OCI-LY1 (cell line): ENCODE measurements at regions not wholly inside any gene's neighbourhood (a gene's known extent, or its start where the extent isn't known, plus 50 kb on each side); places are given as distances from the start of the nearest gene placed in this dataset.

Experiments used
- H2AFZ ChIP-seq: fragments of 200-600 bp; sonication (generic), shearing (Covaris generic); 2 replicates; pipeline ENCODE4 v1.6.0; 2014; ENCODE audit warnings: antibody characterized with exemption, mild to moderate bottlenecking, low read length
- H3F3A ChIP-seq: fragments of 200-600 bp; sonication (generic), shearing (Covaris generic); 2 replicates; pipeline ENCODE4 v1.6.0; 2014; ENCODE audit warnings: mild to moderate bottlenecking, antibody characterized with exemption, low read length, moderate library complexity; ENCODE audit not compliant: insufficient read depth
- H3K27ac ChIP-seq: fragments of 200-600 bp; sonication (generic); 2 replicates; pipeline ENCODE4 v1.5.1; 2014; ENCODE audit warnings: low read length, mixed run types, mild to moderate bottlenecking, low read depth; ENCODE audit not compliant: poor library complexity, severe bottlenecking
- H3K27me3 ChIP-seq: fragments of 200-600 bp; sonication (generic); 2 replicates; pipeline ENCODE4 v1.6.0; 2014; ENCODE audit warnings: antibody characterized with exemption, mild to moderate bottlenecking, low read length, moderate library complexity; ENCODE audit not compliant: insufficient read depth
- H3K36me3 ChIP-seq: fragments of 200-600 bp; sonication (generic); 2 replicates; pipeline ENCODE4 v1.6.1; 2014; ENCODE audit warnings: mild to moderate bottlenecking, antibody characterized with exemption, low read length, moderate library complexity, mixed read lengths; ENCODE audit not compliant: insufficient read depth
- H3K4me1 ChIP-seq: fragments of 200-600 bp; sonication (generic); 2 replicates; pipeline ENCODE4 v1.5.1; 2014; ENCODE audit warnings: mild to moderate bottlenecking, low read length, moderate library complexity; ENCODE audit not compliant: insufficient read depth, severe bottlenecking
- H3K4me2 ChIP-seq: fragments of 200-600 bp; sonication (generic), shearing (Covaris generic); 2 replicates; pipeline ENCODE4 v1.6.1; 2014; ENCODE audit warnings: low read length
- H3K4me3 ChIP-seq: fragments of 200-600 bp; sonication (generic); 2 replicates; pipeline ENCODE4 v1.5.1; 2014; ENCODE audit warnings: low read length, low read depth, mild to moderate bottlenecking, mixed read lengths; ENCODE audit not compliant: poor library complexity, severe bottlenecking
- H3K79me2 ChIP-seq: fragments of 200-600 bp; shearing (Covaris generic); 2 replicates; pipeline ENCODE4 v1.6.1; 2016; ENCODE audit warnings: mixed run types, low read length, mixed read lengths; ENCODE audit not compliant: insufficient read depth
- H3K9ac ChIP-seq: fragments of 200-600 bp; sonication (generic), shearing (Covaris generic); 2 replicates; pipeline ENCODE4 v1.6.1; 2014; ENCODE audit warnings: mild to moderate bottlenecking, low read length, mixed read lengths
- H3K9me2 ChIP-seq: fragments of 200-600 bp; sonication (generic), shearing (Covaris generic); 2 replicates; pipeline ENCODE4 v1.6.1; 2014; ENCODE audit warnings: low read depth, mild to moderate bottlenecking, low read length, mixed read lengths
- H3K9me3 ChIP-seq: fragments of 200-600 bp; shearing (Covaris generic); 2 replicates; pipeline ENCODE4 v1.6.1; 2014; ENCODE audit warnings: low read length, mixed read lengths
- H4K20me1 ChIP-seq: fragments of 200-600 bp; sonication (generic), shearing (Covaris generic); 2 replicates; pipeline ENCODE4 v1.6.0; 2016; ENCODE audit warnings: mild to moderate bottlenecking, low read length; ENCODE audit not compliant: insufficient read depth
- CTCF ChIP-seq: fragments of 200-600 bp; sonication (generic), shearing (Covaris generic); IDR thresholded peaks from 2 replicates; pipeline ENCODE4 v1.5.1; 2017; ENCODE audit warnings: mild to moderate bottlenecking, antibody characterized with exemption, low read length, moderate library complexity, mixed read lengths
- EZH2 ChIP-seq: fragments of 200-600 bp; sonication (generic), shearing (Covaris generic); IDR thresholded peaks from 2 replicates; pipeline ENCODE4 v1.8.0; 2017; ENCODE audit warnings: borderline replicate concordance, mixed run types, mild to moderate bottlenecking, antibody characterized with exemption, low read length, moderate library complexity, mixed read lengths

GRCh38 chr22:44583854-44584253 is 85.8 kb upstream of the RTL6 start:
- Histone ChIP-seq H3K9ac (no peak overlapping the region), H3F3A (no peaks in the 10 kb centered on the region), H3K79me2 (no peaks in the 10 kb centered on the region), H3K27me3 (no peaks in the 10 kb centered on the region), H3K9me3 (no peaks in the 10 kb centered on the region), H3K36me3 (no peaks in the 10 kb centered on the region), H3K4me2 (no peak overlapping the region), H3K27ac (no peak overlapping the region), H3K4me1 (no peaks in the 10 kb centered on the region), H2AFZ (no peak overlapping the region), H4K20me1 (no peaks in the 10 kb centered on the region), H3K4me3 (no peak overlapping the region), H3K9me2 (no peaks in the 10 kb centered on the region)
- TF ChIP-seq EZH2 (no peak), CTCF (no peak)

GRCh38 chr22:44583061-44583760 is 85.2 kb upstream of the RTL6 start:
- H3K27me3 ChIP-seq: no peaks in the 10 kb centered on the region
- H3K4me2 ChIP-seq: no peak overlapping the region
- H3K9me2 ChIP-seq: no peaks in the 10 kb centered on the region
- H3K9ac ChIP-seq: no peak overlapping the region
- H3K36me3 ChIP-seq: no peaks in the 10 kb centered on the region
- H3K4me1 ChIP-seq: no peaks in the 10 kb centered on the region
- H3K27ac ChIP-seq: no peak overlapping the region
- TF ChIP-seq CTCF (no peak), EZH2 (no peak)
- no peak overlapping the region for H2AFZ ChIP-seq
- H4K20me1 ChIP-seq: no peaks in the 10 kb centered on the region
- H3K9me3 ChIP-seq: no peaks in the 10 kb centered on the region
- no peaks in the 10 kb centered on the region for H3F3A ChIP-seq
- H3K79me2 ChIP-seq: no peaks in the 10 kb centered on the region
- H3K4me3 ChIP-seq: no peak overlapping the region

- no peaks in the 10 kb centered on the region for H3K36me3 ChIP-seq
- H3K79me2 ChIP-seq: no peaks in the 10 kb centered on the region
- no peak for TF ChIP-seq EZH2
- TF ChIP-seq CTCF: no peak
- H2AFZ ChIP-seq: no peak overlapping the region
- H3K9me3 ChIP-seq: no peaks in the 10 kb centered on the region
- no peaks in the 10 kb centered on the region for H3K4me1 ChIP-seq
- no peak overlapping the region for H3K27ac ChIP-seq
- H3K27me3 ChIP-seq: no peaks in the 10 kb centered on the region
- no peak overlapping the region for H3K4me2 ChIP-seq
- H3K9me2 ChIP-seq: no peaks in the 10 kb centered on the region
- H3F3A ChIP-seq: no peaks in the 10 kb centered on the region
- no peaks in the 10 kb centered on the region for H4K20me1 ChIP-seq
- H3K9ac ChIP-seq: no peak overlapping the region
- no peak overlapping the region for H3K4me3 ChIP-seq
Observed at GRCh38 chr22:44582016-44582415, 84.0 kb upstream of the RTL6 start.
